Loucy (cell line): ENCODE measurements at regions not wholly inside any gene's neighbourhood (a gene's known extent, or its start where the extent isn't known, plus 50 kb on each side); places are given as distances from the start of the nearest gene placed in this dataset.

Experiments used
- H2AFZ ChIP-seq: fragments of 200-600 bp; sonication (generic); 2 replicates; pipeline ENCODE4 v1.6.0; 2016; ENCODE audit warnings: antibody characterized with exemption, mild to moderate bottlenecking, low read length, moderate library complexity
- H3F3A ChIP-seq: fragments of 200-600 bp; 2 replicates; pipeline ENCODE4 v1.6.0; 2016; ENCODE audit warnings: antibody characterized with exemption, low read depth, mild to moderate bottlenecking
- H3K27me3 ChIP-seq: fragments of 200-600 bp; sonication (generic); 2 replicates; pipeline ENCODE4 v1.6.1; 2014; ENCODE audit warnings: low read length, mild to moderate bottlenecking; ENCODE audit not compliant: insufficient read depth, poor library complexity, severe bottlenecking
- H3K36me3 ChIP-seq: fragments of 200-600 bp; sonication (generic); 2 replicates; pipeline ENCODE4 v1.6.1; 2016; ENCODE audit warnings: low read length; ENCODE audit not compliant: insufficient read depth
- H3K4me1 ChIP-seq: fragments of 200-600 bp; sonication (generic); 2 replicates; pipeline ENCODE4 v1.5.1; 2014; ENCODE audit warnings: low read length, mild to moderate bottlenecking; ENCODE audit not compliant: insufficient read depth, poor library complexity, severe bottlenecking
- H3K4me2 ChIP-seq: fragments of 200-600 bp; sonication (generic); 2 replicates; pipeline ENCODE4 v1.6.0; 2014; ENCODE audit warnings: antibody characterized with exemption, low read length, low read depth, mild to moderate bottlenecking; ENCODE audit not compliant: poor library complexity, severe bottlenecking
- H3K4me3 ChIP-seq: fragments of 200-600 bp; sonication (generic); 2 replicates; pipeline ENCODE4 v1.5.1; 2014; ENCODE audit warnings: low read length, mild to moderate bottlenecking, mixed read lengths; ENCODE audit not compliant: poor library complexity, severe bottlenecking
- H3K79me2 ChIP-seq: fragments of 200-600 bp; sonication (generic); 2 replicates; pipeline ENCODE4 v1.6.1; 2014; ENCODE audit warnings: low read length; ENCODE audit not compliant: insufficient read depth
- H3K9ac ChIP-seq: fragments of 200-600 bp; sonication (generic); 2 replicates; pipeline ENCODE4 v1.6.0; 2014; ENCODE audit warnings: mild to moderate bottlenecking, low read depth, low read length, moderate library complexity; ENCODE audit not compliant: poor library complexity, severe bottlenecking
- H3K9me2 ChIP-seq: fragments of 200-600 bp; sonication (generic); replicated peaks from 2 replicates; pipeline ENCODE4 v1.6.1; 2016; ENCODE audit warnings: low read depth, low read length, mixed read lengths
- H3K9me3 ChIP-seq: fragments of 200-600 bp; sonication (generic); 2 replicates; pipeline ENCODE4 v1.6.1; 2014; ENCODE audit warnings: mild to moderate bottlenecking, antibody characterized with exemption, low read length, low read depth; ENCODE audit not compliant: insufficient read depth
- H4K20me1 ChIP-seq: fragments of 200-600 bp; sonication (generic); 2 replicates; pipeline ENCODE4 v1.6.0; 2014; ENCODE audit warnings: antibody characterized with exemption, low read length, mild to moderate bottlenecking; ENCODE audit not compliant: insufficient read depth, poor library complexity, severe bottlenecking
- CTCF ChIP-seq: fragments of 200-600 bp; sonication (generic); conservative IDR thresholded peaks from 2 replicates; pipeline ENCODE4 v1.5.1; 2014; ENCODE audit warnings: mild to moderate bottlenecking, antibody characterized with exemption, low read length
- EZH2phosphoT487 ChIP-seq: fragments of 200-600 bp; IDR thresholded peaks from 2 replicates; pipeline ENCODE4 v1.6.1; 2018; ENCODE audit warnings: antibody characterized with exemption, mild to moderate bottlenecking, moderate library complexity, borderline replicate concordance

DNA sequence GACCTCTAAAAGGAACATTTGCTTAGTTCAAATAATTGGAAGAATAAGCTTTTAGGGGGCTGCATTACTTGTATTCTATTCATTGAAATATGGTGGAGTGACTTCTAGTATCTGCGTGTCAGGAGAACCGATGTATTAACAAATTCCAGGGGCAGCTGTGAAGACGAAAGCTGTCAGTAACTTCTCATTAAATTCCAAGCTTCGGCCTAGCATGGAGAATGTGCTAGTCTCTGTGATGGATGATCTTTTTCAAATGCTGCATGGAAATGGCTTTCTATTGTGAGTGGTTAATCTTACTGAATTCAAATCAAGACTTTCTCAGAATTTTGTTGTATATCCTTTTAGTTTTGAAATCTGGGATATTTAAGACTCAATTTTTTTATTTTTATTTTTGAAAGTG lies 429.9 kb downstream of the ADGRL2 start:
- Histone ChIP-seq H3K27me3 (no peaks in the 10 kb centered on the region), H4K20me1 (no peaks in the 10 kb centered on the region), H3F3A (no peaks in the 10 kb centered on the region), H3K4me1 (peaks cover 29% of the 10 kb centered on the region), H3K79me2 (no peaks in the 10 kb centered on the region), H2AFZ (no peak overlapping the region), H3K9me2 (no peaks in the 10 kb centered on the region), H3K9me3 (no peaks in the 10 kb centered on the region), H3K9ac (no peak overlapping the region), H3K4me2 (no peak overlapping the region), H3K36me3 (no peaks in the 10 kb centered on the region), H3K4me3 (no peak overlapping the region)
- TF ChIP-seq EZH2phosphoT487 (no peak), CTCF (no peak)

- no peaks in the 10 kb centered on the region for H3F3A ChIP-seq
- H2AFZ ChIP-seq = peak overlapping the region; percentile 59
Measured at GRCh38 chr1:82227306-82228095, 426.8 kb downstream of the ADGRL2 start.

DNA sequence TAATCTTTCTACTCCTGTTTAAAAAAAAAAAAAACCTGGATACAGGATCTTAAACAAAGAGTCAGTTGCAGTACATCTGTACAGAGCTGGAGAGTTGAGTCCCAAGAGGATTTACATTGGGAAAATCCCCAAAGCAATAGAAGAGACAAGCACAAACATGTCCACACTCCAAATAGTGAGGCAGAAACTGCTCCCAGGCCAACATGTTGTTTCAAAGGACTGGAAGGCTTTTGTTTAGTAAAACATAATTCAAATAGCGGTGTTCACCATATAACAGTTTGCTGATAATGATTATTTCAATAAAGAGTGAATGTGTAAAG lies 425.4 kb downstream of the ADGRL2 start:
- H3K4me2 ChIP-seq = peak overlapping the region; percentile 51
- H3K79me2 ChIP-seq = no peaks in the 10 kb centered on the region
- H4K20me1 ChIP-seq = no peaks in the 10 kb centered on the region
- no peaks in the 10 kb centered on the region for H3K36me3 ChIP-seq
- H3K9me3 ChIP-seq = no peaks in the 10 kb centered on the region
- peak overlapping the region; percentile 54 for H3K9ac ChIP-seq
- H3K27me3 ChIP-seq = no peaks in the 10 kb centered on the region
- peak overlapping the region; percentile 3 for H3K4me3 ChIP-seq
- H3F3A ChIP-seq = no peaks in the 10 kb centered on the region
- TF ChIP-seq CTCF (no peak), EZH2phosphoT487 (no peak)
- peak overlapping the region; percentile 9; the same call in 1 of the 2 replicates for H2AFZ ChIP-seq
- H3K4me1 ChIP-seq = peaks cover 37% of the 10 kb centered on the region
- no peaks in the 10 kb centered on the region for H3K9me2 ChIP-seq

More at GRCh38 chr1:82227306-82228095, 426.8 kb downstream of the ADGRL2 start:
- Histone ChIP-seq H3K27me3 (no peaks in the 10 kb centered on the region), H3K36me3 (no peaks in the 10 kb centered on the region), H3K79me2 (no peaks in the 10 kb centered on the region), H3K4me3 (peak overlapping the region; percentile 32), H3K4me1 (peaks cover 37% of the 10 kb centered on the region), H3K9ac (peak overlapping the region; percentile 54), H3K9me2 (no peaks in the 10 kb centered on the region), H3K4me2 (peak overlapping the region; percentile 45), H3K9me3 (no peaks in the 10 kb centered on the region), H4K20me1 (no peaks in the 10 kb centered on the region)
- no peak for TF ChIP-seq CTCF
- TF ChIP-seq EZH2phosphoT487 = no peak
